ENCODE measurements at regions not wholly inside any gene's neighbourhood (a gene's known extent, or its start where the extent isn't known, plus 50 kb on each side); places are given as distances from the start of the nearest gene placed in this dataset.

DNA sequence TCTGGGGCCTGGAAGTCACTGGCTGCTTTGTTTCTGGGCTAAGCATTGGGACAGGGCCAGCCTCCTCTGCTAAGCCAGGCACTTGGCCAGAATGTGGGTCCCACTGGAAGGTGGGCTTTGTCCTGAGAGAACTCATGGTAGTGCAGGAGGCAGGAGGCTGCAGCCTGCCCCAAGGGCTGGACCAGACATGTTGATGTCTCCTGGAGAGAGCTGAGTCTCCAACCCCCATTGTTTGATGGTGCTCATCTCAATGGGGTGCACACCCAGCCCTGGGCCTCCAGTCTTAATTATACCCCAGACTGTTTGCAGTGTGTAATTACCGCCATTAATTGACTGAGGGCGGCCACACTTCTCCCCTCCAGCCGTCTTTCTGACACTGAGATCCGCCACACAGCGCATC, 220.5 kb upstream of the PMEPA1 start:
- POLR2A ChIA-PET, result no interaction called here
- no peak overlapping the region for H3K4me3 Mint-ChIP-seq
- peaks cover 5 to 20% (median 6%) of the 10 kb centered on the region in 3 donors for H3K9me3 Mint-ChIP-seq
- DNase-seq (no peak), ATAC-seq (replicated peaks in 1 of 4) (no peak)
- H3K4me1 ChIP-seq (ENCODE audit: control insufficient read depth in 1 of 2, extremely low read depth in 1 of 2, insufficient read depth in 2 of 2, low read length in 2 of 2), result no peaks in the 10 kb centered on the region
- WGBS (ENCODE audit: insufficient coverage), result no CpG with 5 or more reads among the region's 5 CpGs
- H3K9me3 ChIP-seq, result no peaks in the 10 kb centered on the region
- no peaks in the 10 kb centered on the region for H3K36me3 ChIP-seq (ENCODE audit: control insufficient read depth in 2 of 2, extremely low read depth in 1 of 2, insufficient read depth in 1 of 2, low read length in 1 of 2)
- H3K4me1 Mint-ChIP-seq, result no peaks in the 10 kb centered on the region
- CTCF ChIA-PET, result no interaction called here
- H3K27ac ChIP-seq (ENCODE audit: low read length), result no peak overlapping the region
- H3K36me3 Mint-ChIP-seq, result no peaks in the 10 kb centered on the region
- H3K27me3 Mint-ChIP-seq, result peaks cover 5 to 11% of the 10 kb centered on the region in 2 donors
- no peak overlapping the region for H3K27ac Mint-ChIP-seq
- peaks cover 0 to 26% of the 10 kb centered on the region in 2 experiments for H3K27me3 ChIP-seq (replicated peaks in 1 of 2; ENCODE audit: control insufficient read depth in 2 of 2, extremely low read depth in 1 of 2, insufficient read depth in 2 of 2, low read length in 1 of 2)
- H3K4me3 ChIP-seq (ENCODE audit: control insufficient read depth in 1 of 2, extremely low read depth in 1 of 2, low read length in 1 of 2), result no peak overlapping the region

GRCh38 chr20:57928181-57928967, 218.6 kb upstream of the PMEPA1 start:
- ATAC-seq (replicated peaks in 1 of 4) (no peak), DNase-seq (no peak)
- Mint-ChIP-seq H3K36me3 (no peaks in the 10 kb centered on the region), H3K4me3 (no peak overlapping the region), H3K27me3 (peaks cover 5 to 14% of the 10 kb centered on the region in 2 donors), H3K4me1 (no peaks in the 10 kb centered on the region), H3K9me3 (peaks cover 6 to 23% (median 8%) of the 10 kb centered on the region in 3 donors), H3K27ac (no peak overlapping the region)
- no peak overlapping the region for H3K4me3 ChIP-seq (ENCODE audit: control insufficient read depth in 1 of 2, extremely low read depth in 1 of 2, low read length in 1 of 2)
- 100% methylated on average over 1 of the region's 2 CpGs for WGBS (ENCODE audit: insufficient coverage)
- no peaks in the 10 kb centered on the region for H3K9me3 ChIP-seq
- ChIA-PET CTCF (no interaction called here), POLR2A (no interaction called here)
- H3K27ac ChIP-seq (ENCODE audit: low read length), result no peak overlapping the region
- H3K27me3 ChIP-seq (replicated peaks in 1 of 2; ENCODE audit: control insufficient read depth in 2 of 2, extremely low read depth in 1 of 2, insufficient read depth in 2 of 2, low read length in 1 of 2), result peaks cover 0 to 23% of the 10 kb centered on the region in 2 experiments
- no peaks in the 10 kb centered on the region for H3K36me3 ChIP-seq (ENCODE audit: control insufficient read depth in 2 of 2, extremely low read depth in 1 of 2, insufficient read depth in 1 of 2, low read length in 1 of 2)
- no peaks in the 10 kb centered on the region for H3K4me1 ChIP-seq (ENCODE audit: control insufficient read depth in 1 of 2, extremely low read depth in 1 of 2, insufficient read depth in 2 of 2, low read length in 2 of 2)

- DNase-seq, result no peak
- ChIA-PET POLR2A (no interaction called here), CTCF (interaction anchor here in 1 of 2 donors (0.5 kb wide), 1 partner anchor 245 kb away, joined by 8 read pairs; no protein-coding TSS in a partner anchor)
- Histone ChIP-seq H3K36me3 (ENCODE audit: control insufficient read depth in 2 of 2, extremely low read depth in 1 of 2, insufficient read depth in 1 of 2, low read length in 1 of 2) (no peaks in the 10 kb centered on the region), H3K4me1 (ENCODE audit: control insufficient read depth in 1 of 2, extremely low read depth in 1 of 2, insufficient read depth in 2 of 2, low read length in 2 of 2) (no peaks in the 10 kb centered on the region), H3K27me3 (replicated peaks in 1 of 2; ENCODE audit: control insufficient read depth in 2 of 2, extremely low read depth in 1 of 2, insufficient read depth in 2 of 2, low read length in 1 of 2) (peaks cover 0 to 27% of the 10 kb centered on the region in 2 experiments), H3K4me3 (ENCODE audit: control insufficient read depth in 1 of 2, extremely low read depth in 1 of 2, low read length in 1 of 2) (no peak overlapping the region), H3K27ac (ENCODE audit: low read length) (no peak overlapping the region), H3K9me3 (no peaks in the 10 kb centered on the region)
- Mint-ChIP-seq H3K36me3 (no peaks in the 10 kb centered on the region), H3K4me1 (no peaks in the 10 kb centered on the region), H3K27ac (no peak overlapping the region), H3K9me3 (peaks cover 6 to 23% (median 8%) of the 10 kb centered on the region in 3 donors), H3K4me3 (no peak overlapping the region), H3K27me3 (peaks cover 5 to 14% of the 10 kb centered on the region in 2 donors)
- WGBS (ENCODE audit: insufficient coverage), result no CpG with 5 or more reads among the region's 1 CpG
- no peak for ATAC-seq (replicated peaks in 1 of 4)
These were observed 217.6 kb upstream of the PMEPA1 start for GRCh38 chr20:57927376-57927775.

GRCh38 chr20:57922706-57923105, 212.9 kb upstream of the PMEPA1 start:
- ATAC-seq (replicated peaks in 1 of 4), result no peak
- ChIA-PET POLR2A (no interaction called here), CTCF (no interaction called here)
- no peak for DNase-seq
- peaks cover 8 to 16% of the 10 kb centered on the region in 2 donors for H3K27me3 Mint-ChIP-seq
- H3K36me3 Mint-ChIP-seq, result no peaks in the 10 kb centered on the region
- H3K9me3 ChIP-seq, result no peaks in the 10 kb centered on the region
- 74% methylated on average over 4 of the region's 10 CpGs for WGBS (ENCODE audit: insufficient coverage)
- H3K27ac ChIP-seq (ENCODE audit: low read length), result no peak overlapping the region
- no peaks in the 10 kb centered on the region for H3K36me3 ChIP-seq (ENCODE audit: control insufficient read depth in 2 of 2, extremely low read depth in 1 of 2, insufficient read depth in 1 of 2, low read length in 1 of 2)
- H3K4me1 Mint-ChIP-seq, result no peaks in the 10 kb centered on the region
- H3K27ac Mint-ChIP-seq, result no peak overlapping the region
- no peak overlapping the region for H3K4me3 Mint-ChIP-seq
- no peaks in the 10 kb centered on the region for H3K4me1 ChIP-seq (ENCODE audit: control insufficient read depth in 1 of 2, extremely low read depth in 1 of 2, insufficient read depth in 2 of 2, low read length in 2 of 2)
- peaks cover 6 to 17% (median 8%) of the 10 kb centered on the region in 3 donors for H3K9me3 Mint-ChIP-seq
- H3K4me3 ChIP-seq (ENCODE audit: control insufficient read depth in 1 of 2, extremely low read depth in 1 of 2, low read length in 1 of 2), result no peak overlapping the region
- H3K27me3 ChIP-seq (replicated peaks in 1 of 2; ENCODE audit: control insufficient read depth in 2 of 2, extremely low read depth in 1 of 2, insufficient read depth in 2 of 2, low read length in 1 of 2), result peaks cover 0 to 19% of the 10 kb centered on the region in 2 experiments

- no peak overlapping the region for H3K27ac Mint-ChIP-seq
- H3K27ac ChIP-seq (ENCODE audit: low read length), result no peak overlapping the region
- H3K4me1 Mint-ChIP-seq, result no peaks in the 10 kb centered on the region
- CTCF ChIA-PET, result no interaction called here
- H3K36me3 ChIP-seq (ENCODE audit: control insufficient read depth in 2 of 2, extremely low read depth in 1 of 2, insufficient read depth in 1 of 2, low read length in 1 of 2), result no peaks in the 10 kb centered on the region
- no peaks in the 10 kb centered on the region for H3K4me1 ChIP-seq (ENCODE audit: control insufficient read depth in 1 of 2, extremely low read depth in 1 of 2, insufficient read depth in 2 of 2, low read length in 2 of 2)
- DNase-seq (no peak), ATAC-seq (replicated peaks in 1 of 4) (no peak)
- H3K9me3 ChIP-seq, result no peaks in the 10 kb centered on the region
- peaks cover 0 to 19% of the 10 kb centered on the region in 2 experiments for H3K27me3 ChIP-seq (replicated peaks in 1 of 2; ENCODE audit: control insufficient read depth in 2 of 2, extremely low read depth in 1 of 2, insufficient read depth in 2 of 2, low read length in 1 of 2)
- no peak overlapping the region for H3K4me3 Mint-ChIP-seq
- POLR2A ChIA-PET, result no interaction called here
- 93% methylated on average over 2 of the region's 4 CpGs for WGBS (ENCODE audit: insufficient coverage)
- peaks cover 6 to 17% (median 8%) of the 10 kb centered on the region in 3 donors for H3K9me3 Mint-ChIP-seq
- no peaks in the 10 kb centered on the region for H3K36me3 Mint-ChIP-seq
- peaks cover 8 to 16% of the 10 kb centered on the region in 2 donors for H3K27me3 Mint-ChIP-seq
- H3K4me3 ChIP-seq (ENCODE audit: control insufficient read depth in 1 of 2, extremely low read depth in 1 of 2, low read length in 1 of 2), result no peak overlapping the region
These were observed 212.3 kb upstream of the PMEPA1 start for GRCh38 chr20:57922083-57922482.

GRCh38 chr20:57921676-57922075, 211.9 kb upstream of the PMEPA1 start:
- ChIA-PET CTCF (no interaction called here), POLR2A (no interaction called here)
- Histone ChIP-seq H3K4me1 (ENCODE audit: control insufficient read depth in 1 of 2, extremely low read depth in 1 of 2, insufficient read depth in 2 of 2, low read length in 2 of 2) (no peaks in the 10 kb centered on the region), H3K27ac (ENCODE audit: low read length) (no peak overlapping the region), H3K36me3 (ENCODE audit: control insufficient read depth in 2 of 2, extremely low read depth in 1 of 2, insufficient read depth in 1 of 2, low read length in 1 of 2) (no peaks in the 10 kb centered on the region), H3K4me3 (ENCODE audit: control insufficient read depth in 1 of 2, extremely low read depth in 1 of 2, low read length in 1 of 2) (no peak overlapping the region), H3K27me3 (replicated peaks in 1 of 2; ENCODE audit: control insufficient read depth in 2 of 2, extremely low read depth in 1 of 2, insufficient read depth in 2 of 2, low read length in 1 of 2) (peaks cover 0 to 19% of the 10 kb centered on the region in 2 experiments), H3K9me3 (no peaks in the 10 kb centered on the region)
- Mint-ChIP-seq H3K9me3 (peaks cover 6 to 16% (median 8%) of the 10 kb centered on the region in 3 donors), H3K27ac (no peak overlapping the region), H3K27me3 (peaks cover 8 to 15% of the 10 kb centered on the region in 2 donors), H3K4me1 (no peaks in the 10 kb centered on the region), H3K4me3 (no peak overlapping the region), H3K36me3 (no peaks in the 10 kb centered on the region)
- no CpG with 5 or more reads among the region's 8 CpGs for WGBS (ENCODE audit: insufficient coverage)
- DNase-seq (no peak), ATAC-seq (replicated peaks in 1 of 4) (no peak)

Measured in T-cell (primary cell).